Vagina (tissue), 2 donors: ENCODE measurements at regions not wholly inside any gene's neighbourhood (a gene's known extent, or its start where the extent isn't known, plus 50 kb on each side); places are given as distances from the start of the nearest gene placed in this dataset.

Source experiments
- CTCF ChIP-seq, 3 experiments: fragments of 450-650 bp in 2 of 3; fragments of 200-600 bp in 1 of 3; sonication (generic) in 1 of 3; IDR thresholded peaks; one replicate each; pipeline ENCODE4 v1.5.1; 2017 to 2019; ENCODE audit warnings: antibody characterized with exemption in 3 of 3, mild to moderate bottlenecking in 2 of 3, moderate library complexity in 2 of 3
- POLR2A ChIP-seq, 2 donors: fragments of 450-650 bp; IDR thresholded peaks; one replicate each; pipeline ENCODE4 v1.6.1; 2017; ENCODE audit warnings: antibody characterized with exemption in 2 of 2, mild to moderate bottlenecking in 2 of 2, moderate library complexity in 2 of 2
- POLR2AphosphoS5 ChIP-seq, 2 donors: sonication (generic); formaldehyde crosslinking; IDR thresholded peaks; one replicate each; pipeline ENCODE4 v1.9.0; 2017; ENCODE audit warnings: antibody characterized with exemption in 2 of 2, mild to moderate bottlenecking in 2 of 2, low read depth in 1 of 2; ENCODE audit not compliant: insufficient read depth in 1 of 2

- TF ChIP-seq CTCF (IDR thresholded peaks at IDR 0.05) (no peak), POLR2AphosphoS5 (IDR thresholded peaks at IDR 0.05; ENCODE audit: insufficient read depth in 1 of 2, low read depth in 1 of 2) (no peak), POLR2A (IDR thresholded peaks at IDR 0.05) (no peak)
These were observed 65.8 kb downstream of the BOD1 start for GRCh38 chr5:173550641-173551040.
